Astrocyte of the spinal cord (primary cell): ENCODE measurements at regions not wholly inside any gene's neighbourhood (a gene's known extent, or its start where the extent isn't known, plus 50 kb on each side); places are given as distances from the start of the nearest gene placed in this dataset.

Experiments used
- DNase-seq: peaks from one replicate; pipeline ENCODE4 v3.0.0; 2011; ENCODE audit warnings: low read depth, low spot score
- H3K4me3 ChIP-seq: 2 replicates; pipeline ENCODE4 v1.5.1; 2011; ENCODE audit warnings: low read depth, mild to moderate bottlenecking, low read length, moderate library complexity
- CTCF ChIP-seq: IDR thresholded peaks from 2 replicates; pipeline ENCODE4 v1.5.1; 2012; ENCODE audit warnings: low read depth, mild to moderate bottlenecking, low read length, inconsistent platforms
- in situ Hi-C: cut with HindIII; loops from 2 replicates; pipeline ENCODE4 v1.10.0; 2017; ENCODE audit warnings: low sequenced_read_pairs

DNA sequence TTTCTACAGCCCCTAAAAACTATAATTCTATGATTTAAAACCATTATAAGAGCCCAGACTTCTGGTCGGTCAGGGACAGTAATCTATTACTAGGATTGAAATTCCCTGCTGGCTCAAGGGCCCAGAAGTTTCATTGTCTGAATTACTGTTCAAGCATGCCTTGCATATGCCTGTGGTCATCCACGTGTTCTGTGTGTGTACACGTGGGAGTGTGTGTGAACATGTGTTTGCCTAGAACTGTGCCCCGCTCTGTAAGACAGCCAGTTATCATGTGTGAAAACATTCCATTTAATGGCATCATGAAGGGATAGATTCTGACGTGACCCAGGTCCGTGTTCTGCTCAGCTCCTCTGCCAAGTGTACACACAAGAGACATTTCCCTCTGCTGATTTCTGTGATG, 189.3 kb upstream of the NECTIN1 start:
- in situ Hi-C loops = no loop called here
- H3K4me3 ChIP-seq = no peak overlapping the region
- DNase-seq = no peak
- no peak for TF ChIP-seq CTCF

GRCh38 chr11:119916568-119916967, 187.6 kb upstream of the NECTIN1 start:
- in situ Hi-C loops = no loop called here

DNA sequence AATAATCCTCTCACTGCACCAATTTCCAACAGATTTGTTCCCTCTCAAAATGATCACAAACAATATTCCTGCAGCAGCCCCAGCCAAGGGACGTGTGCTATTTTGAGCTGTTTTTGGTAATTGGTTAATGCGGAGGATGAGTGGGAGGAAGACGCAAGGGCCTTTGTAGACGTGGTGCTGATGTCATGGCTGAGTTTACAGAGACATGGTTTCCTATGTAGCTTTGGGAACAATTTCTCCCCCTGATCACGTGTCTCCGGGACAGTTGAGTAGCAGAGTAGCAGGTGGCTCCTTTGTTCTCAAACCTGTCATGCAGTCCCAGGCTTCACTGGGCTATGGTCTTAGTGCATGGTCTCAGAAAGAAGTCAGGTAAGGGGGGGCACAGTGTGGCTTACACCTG, 183.2 kb upstream of the NECTIN1 start:
- TF ChIP-seq CTCF = no peak
- DNase-seq = no peak
- in situ Hi-C loops = no loop called here

More at GRCh38 chr11:119916568-119916967, 187.6 kb upstream of the NECTIN1 start:
- no peak for TF ChIP-seq CTCF
- DNase-seq = no peak
- H3K4me3 ChIP-seq = no peak overlapping the region

DNA sequence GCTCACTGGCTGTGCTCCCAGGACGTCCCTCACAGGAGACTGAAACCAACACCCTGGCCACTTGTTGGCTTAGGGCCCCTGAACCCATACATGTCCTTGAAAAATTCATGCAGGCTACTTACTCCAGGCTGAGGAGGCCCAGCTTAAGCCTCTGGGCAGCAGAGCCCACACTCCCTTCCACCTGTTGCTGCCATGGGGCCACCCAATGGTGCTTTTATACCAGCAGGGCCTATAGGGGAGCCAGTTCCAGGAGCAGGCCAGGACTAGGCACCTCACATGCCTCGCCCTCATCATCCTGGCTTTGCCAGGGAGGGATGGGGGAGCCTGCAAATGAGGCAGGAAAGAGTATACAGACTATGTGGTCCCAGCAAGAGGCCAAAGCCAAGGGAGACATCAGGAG, 181.7 kb upstream of the NECTIN1 start:
- no peak for TF ChIP-seq CTCF
- no peak for DNase-seq
- in situ Hi-C loops = no loop called here
- no peak overlapping the region for H3K4me3 ChIP-seq

More for the DNA sequence above, 183.2 kb upstream of the NECTIN1 start:
- no peak overlapping the region for H3K4me3 ChIP-seq

- no peak for DNase-seq
- TF ChIP-seq CTCF = no peak
Measured at GRCh38 chr11:119910051-119910450, 181.1 kb upstream of the NECTIN1 start.

GRCh38 chr11:119909495-119909894, 180.5 kb upstream of the NECTIN1 start:
- H3K4me3 ChIP-seq = no peak overlapping the region
- in situ Hi-C loops = no loop called here
- no peak for DNase-seq
- TF ChIP-seq CTCF = no peak

More at GRCh38 chr11:119910051-119910450, 181.1 kb upstream of the NECTIN1 start:
- in situ Hi-C loops = no loop called here
- H3K4me3 ChIP-seq = no peak overlapping the region

DNA sequence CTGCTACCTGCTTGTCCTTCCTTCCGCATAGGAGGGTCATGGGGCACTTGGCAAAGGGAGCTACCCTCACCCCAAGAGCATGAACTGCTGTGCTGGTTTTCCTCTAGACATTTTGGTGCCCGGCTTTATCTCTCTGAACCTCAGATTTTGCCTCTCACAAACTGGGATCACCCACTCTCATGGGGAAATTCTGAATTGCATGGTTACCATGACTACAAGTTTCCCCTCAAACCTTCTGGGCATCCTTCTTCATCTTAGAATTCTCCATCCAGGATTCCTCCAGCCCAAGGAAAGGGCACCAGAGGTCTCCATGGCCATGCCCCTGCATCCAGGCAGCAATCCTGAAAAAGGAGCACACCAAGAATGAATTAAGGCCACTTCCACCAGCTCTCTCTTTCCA, 180.1 kb upstream of the NECTIN1 start:
- no peak for DNase-seq
- H3K4me3 ChIP-seq = no peak overlapping the region
- in situ Hi-C loops = no loop called here

More for the DNA sequence above, 180.1 kb upstream of the NECTIN1 start:
- TF ChIP-seq CTCF = no peak
